BJ (cell line): ENCODE measurements at regions not wholly inside any gene's neighbourhood (a gene's known extent, or its start where the extent isn't known, plus 50 kb on each side); places are given as distances from the start of the nearest gene placed in this dataset.

ENCODE experiments used
- CTCF ChIA-PET: fragments of 350-600 bp; formaldehyde crosslinking; extraction: SDS; loops from one replicate; lab custom pipeline; 2021; ENCODE audit warnings: antibody characterized with exemption, inconsistent platforms; lab: Yijun Ruan, JAX
- POLR2A ChIA-PET: fragments of 300-600 bp; sonication (Branson Sonifier 250); formaldehyde crosslinking; extraction: SDS; loops from one replicate; lab custom pipeline; 2021; ENCODE audit warnings: antibody characterized with exemption; lab: Charles Lee
- DNase-seq: peaks from one replicate; pipeline ENCODE4 v3.0.0-alpha.2; 2011; ENCODE audit warnings: low read depth
- H3K27me3 ChIP-seq: 2 replicates; pipeline ENCODE4 v1.6.0; 2011; ENCODE audit warnings: low read length; ENCODE audit not compliant: control insufficient read depth, insufficient read depth
- H3K36me3 ChIP-seq: 2 replicates; pipeline ENCODE4 v1.5.1; 2011; ENCODE audit warnings: low read length; ENCODE audit not compliant: control insufficient read depth, insufficient read depth
- H3K4me3 ChIP-seq: 2 replicates; pipeline ENCODE4 v1.5.1; 2011; ENCODE audit warnings: low read depth, mild to moderate bottlenecking, control low read depth, low read length
- CTCF ChIP-seq: IDR thresholded peaks from 2 replicates; pipeline ENCODE4 v1.5.1; 2011; ENCODE audit warnings: low read depth, mild to moderate bottlenecking, control low read depth, inconsistent platforms, low read length, moderate library complexity; ENCODE audit not compliant: insufficient read depth

DNA sequence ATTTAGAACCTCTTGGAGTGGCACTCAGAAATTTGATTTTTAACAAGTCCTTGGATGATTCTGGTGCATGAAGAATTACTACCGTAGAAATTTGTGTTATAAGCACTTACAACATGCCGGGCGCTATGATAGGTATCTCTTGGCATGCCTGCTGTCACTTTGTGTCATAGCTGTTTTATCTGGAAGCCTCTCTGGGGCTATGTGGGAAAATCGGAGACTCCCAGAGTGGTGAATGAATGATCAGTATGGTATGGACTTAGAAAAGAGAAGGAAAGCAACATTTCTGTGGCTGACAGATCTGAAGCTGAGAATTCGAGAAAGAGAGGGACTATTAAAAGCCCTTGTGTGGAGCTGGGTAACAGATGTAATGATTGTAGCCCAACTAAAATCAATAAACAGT lies 177.4 kb upstream of the MAMLD1 start:
- CTCF ChIA-PET: interaction anchor here (1.0 kb wide), 1 partner anchor 11 kb away, joined by 3 read pairs; no protein-coding TSS in a partner anchor
- no peaks in the 10 kb centered on the region for H3K36me3 ChIP-seq
- TF ChIP-seq CTCF: no peak
- DNase-seq: no peak
- H3K27me3 ChIP-seq: no peaks in the 10 kb centered on the region
- H3K4me3 ChIP-seq: no peak overlapping the region
- POLR2A ChIA-PET: no interaction called here

DNA sequence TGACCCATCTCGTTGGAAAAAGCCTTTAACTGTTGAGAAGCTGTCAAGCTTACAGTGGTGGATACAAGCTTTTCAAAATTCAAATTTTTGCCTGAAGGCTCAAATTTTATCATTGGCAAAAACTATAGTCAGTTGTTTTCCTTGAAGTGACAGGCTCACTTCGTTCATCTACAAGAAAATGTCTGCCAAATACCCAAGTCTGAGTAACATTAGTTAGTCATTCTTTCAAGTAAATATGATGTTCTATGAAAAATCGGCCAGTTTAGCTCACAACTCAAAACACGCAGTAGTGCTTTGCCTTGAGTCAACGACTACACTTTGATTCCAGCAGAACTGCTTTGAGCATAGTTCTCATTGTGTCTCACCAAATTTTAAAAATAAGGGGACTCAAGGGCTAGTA lies 170.3 kb upstream of the MAMLD1 start:
- H3K36me3 ChIP-seq: no peaks in the 10 kb centered on the region
- no peak for DNase-seq
- ChIA-PET CTCF (no interaction called here), POLR2A (no interaction called here)
- no peak overlapping the region for H3K4me3 ChIP-seq
- TF ChIP-seq CTCF: no peak
- no peaks in the 10 kb centered on the region for H3K27me3 ChIP-seq

DNA sequence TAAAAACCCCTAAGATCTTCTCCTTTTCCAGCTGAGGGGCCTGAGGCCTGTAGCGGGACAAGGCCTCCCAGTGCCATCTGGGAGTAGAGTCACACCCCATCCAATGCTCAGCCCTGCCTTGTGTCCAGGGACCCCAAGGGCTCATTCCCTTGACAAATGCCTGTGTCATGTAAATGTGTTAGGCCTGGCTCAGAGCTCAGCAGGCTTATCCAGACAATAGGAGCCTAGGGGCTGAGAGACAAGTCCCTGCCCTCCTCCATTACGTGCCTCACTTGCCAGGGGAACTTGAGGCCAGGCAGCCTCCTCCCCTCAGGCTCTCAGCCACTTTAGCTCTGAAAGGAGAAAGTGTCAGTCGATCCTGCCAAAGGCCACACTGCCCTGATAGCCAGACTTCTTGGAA lies 166.8 kb upstream of the MAMLD1 start:
- no peak for DNase-seq
- no peak for TF ChIP-seq CTCF
- Histone ChIP-seq H3K27me3 (no peaks in the 10 kb centered on the region), H3K4me3 (no peak overlapping the region), H3K36me3 (no peaks in the 10 kb centered on the region)
- ChIA-PET CTCF (interaction anchor here (1.2 kb wide), 1 partner anchor 11 kb away, joined by 3 read pairs; no protein-coding TSS in a partner anchor), POLR2A (no interaction called here)

DNA sequence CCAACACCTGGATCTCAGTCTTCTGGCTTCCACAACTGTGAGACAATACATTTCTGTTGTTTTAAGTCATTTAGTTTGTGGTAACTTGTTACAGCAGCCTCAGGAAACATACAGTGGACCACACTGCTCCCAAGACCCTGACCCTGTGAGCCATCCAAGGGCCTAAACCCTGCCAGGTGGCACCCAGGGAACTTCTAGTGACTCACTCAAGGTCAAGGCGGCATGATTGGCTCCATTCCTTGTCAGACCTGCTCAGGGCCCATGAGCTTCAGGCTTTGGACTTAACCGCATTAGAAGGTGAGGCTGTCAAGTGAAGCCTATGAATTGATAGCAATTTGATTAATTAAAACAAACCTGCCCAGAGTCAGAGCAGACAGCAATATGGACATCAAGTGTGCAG lies 165.7 kb upstream of the MAMLD1 start:
- no peaks in the 10 kb centered on the region for H3K36me3 ChIP-seq
- ChIA-PET CTCF (interaction anchor here (1.2 kb wide), 1 partner anchor 12 kb away, joined by 3 read pairs; no protein-coding TSS in a partner anchor), POLR2A (no interaction called here)
- no peak overlapping the region for H3K4me3 ChIP-seq
- no peaks in the 10 kb centered on the region for H3K27me3 ChIP-seq
- no peak for TF ChIP-seq CTCF
- no peak for DNase-seq

DNA sequence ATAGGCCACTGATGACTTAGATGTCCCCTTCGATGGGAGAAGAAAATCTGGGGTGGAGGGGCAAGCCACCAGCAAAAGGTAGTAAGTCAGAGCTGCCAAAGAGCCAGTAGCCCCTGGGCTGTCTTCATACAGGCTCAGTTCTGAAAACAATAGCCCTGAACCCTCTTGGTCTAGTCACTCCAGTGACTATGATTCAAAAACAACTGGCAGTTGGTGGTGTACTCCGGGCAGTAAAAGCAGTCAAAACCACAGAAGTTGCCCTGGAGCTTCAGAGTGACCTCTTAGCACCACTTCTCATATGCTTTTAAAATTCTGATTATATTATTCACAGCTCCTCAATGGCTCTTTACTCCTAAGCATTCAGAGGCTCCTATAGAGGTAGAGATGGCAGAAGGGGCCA lies 164.3 kb upstream of the MAMLD1 start:
- no peaks in the 10 kb centered on the region for H3K27me3 ChIP-seq
- no peak overlapping the region for H3K4me3 ChIP-seq
- POLR2A ChIA-PET: no interaction called here
- no peak for DNase-seq
- TF ChIP-seq CTCF: no peak
- CTCF ChIA-PET: interaction anchor here (0.9 kb wide), 1 partner anchor 14 kb away, joined by 4 read pairs; no protein-coding TSS in a partner anchor
- H3K36me3 ChIP-seq: no peaks in the 10 kb centered on the region
